Endothelial cell of umbilical vein (primary cell): ENCODE measurements at regions not wholly inside any gene's neighbourhood (a gene's known extent, or its start where the extent isn't known, plus 50 kb on each side); places are given as distances from the start of the nearest gene placed in this dataset.

Experiments
- EZH2 ChIP-seq: IDR thresholded peaks from 2 replicates; pipeline ENCODE4 v1.6.1; 2012; ENCODE audit warnings: borderline replicate concordance, low read depth, mild to moderate bottlenecking, moderate library complexity, low read length, inconsistent platforms; ENCODE audit not compliant: severe bottlenecking
- GATA2 ChIP-seq: IDR thresholded peaks from 2 replicates; pipeline ENCODE4 v1.7.0; 2011; ENCODE audit warnings: low read depth, mild to moderate bottlenecking, moderate library complexity, mixed read lengths, low read length; ENCODE audit not compliant: insufficient read length, insufficient read depth
- JUN ChIP-seq: IDR thresholded peaks from 2 replicates; pipeline ENCODE4 v1.6.1; 2011; ENCODE audit warnings: borderline replicate concordance, low read depth; ENCODE audit not compliant: insufficient read length, insufficient read depth
- MYC ChIP-seq: IDR thresholded peaks from one replicate; pipeline ENCODE4 v1.6.1; 2011; ENCODE audit warnings: mild to moderate bottlenecking, low read depth, low read length
- POLR2A ChIP-seq: IDR thresholded peaks from 2 replicates; pipeline ENCODE4 v1.6.1; 2012; ENCODE audit warnings: low read depth, mild to moderate bottlenecking, control low read depth, low read length
- POLR2AphosphoS5 ChIP-seq: IDR thresholded peaks from 2 replicates; pipeline ENCODE4 v1.6.1; 2012; ENCODE audit warnings: low read depth, mild to moderate bottlenecking, control low read depth, low read length, moderate library complexity; ENCODE audit not compliant: insufficient read depth
- TF ChIP-seq, protein P1 (sequence below), 2 donors: IDR thresholded peaks; 1 replicate in 1 of 2; 2 replicates in 1 of 2; pipeline ENCODE4 v1.5.1; 2011; ENCODE audit warnings: low read length in 2 of 2, mild to moderate bottlenecking in 2 of 2, moderate library complexity in 2 of 2, control low read depth in 1 of 2, inconsistent platforms in 1 of 2, low read depth in 1 of 2; ENCODE audit not compliant: insufficient read depth in 1 of 2; ENCODE audit errors: extremely low read depth in 1 of 2
- TF ChIP-seq, protein P2 (sequence below): IDR thresholded peaks from 2 replicates; pipeline ENCODE4 v1.6.1; 2011; ENCODE audit not compliant: insufficient read depth, insufficient read length

DNA sequence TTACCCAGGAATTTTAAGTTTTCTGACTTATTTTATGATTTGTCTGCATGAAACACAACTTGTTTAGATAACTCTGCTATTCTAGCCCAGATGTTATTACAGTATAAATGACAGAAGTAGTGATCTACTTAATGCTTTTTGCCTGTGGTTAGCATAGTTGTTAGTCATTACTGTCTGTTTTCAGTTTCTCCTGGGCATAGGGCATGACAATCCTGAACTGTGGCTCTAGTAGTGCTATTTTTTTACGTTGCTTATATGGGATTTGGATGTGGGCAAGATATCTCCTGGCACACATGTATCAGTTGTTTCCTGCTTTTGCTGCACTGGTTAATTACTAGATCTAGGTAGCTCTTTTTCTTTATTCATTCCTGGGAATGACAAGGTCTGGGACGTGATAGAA, 1005.8 kb downstream of the PCDH18 start:
- TF ChIP-seq MYC (no peak), POLR2A (no peak), EZH2 (no peak), POLR2AphosphoS5 (no peak), GATA2 (no peak), JUN (no peak)
- TF ChIP-seq, protein P1, sequence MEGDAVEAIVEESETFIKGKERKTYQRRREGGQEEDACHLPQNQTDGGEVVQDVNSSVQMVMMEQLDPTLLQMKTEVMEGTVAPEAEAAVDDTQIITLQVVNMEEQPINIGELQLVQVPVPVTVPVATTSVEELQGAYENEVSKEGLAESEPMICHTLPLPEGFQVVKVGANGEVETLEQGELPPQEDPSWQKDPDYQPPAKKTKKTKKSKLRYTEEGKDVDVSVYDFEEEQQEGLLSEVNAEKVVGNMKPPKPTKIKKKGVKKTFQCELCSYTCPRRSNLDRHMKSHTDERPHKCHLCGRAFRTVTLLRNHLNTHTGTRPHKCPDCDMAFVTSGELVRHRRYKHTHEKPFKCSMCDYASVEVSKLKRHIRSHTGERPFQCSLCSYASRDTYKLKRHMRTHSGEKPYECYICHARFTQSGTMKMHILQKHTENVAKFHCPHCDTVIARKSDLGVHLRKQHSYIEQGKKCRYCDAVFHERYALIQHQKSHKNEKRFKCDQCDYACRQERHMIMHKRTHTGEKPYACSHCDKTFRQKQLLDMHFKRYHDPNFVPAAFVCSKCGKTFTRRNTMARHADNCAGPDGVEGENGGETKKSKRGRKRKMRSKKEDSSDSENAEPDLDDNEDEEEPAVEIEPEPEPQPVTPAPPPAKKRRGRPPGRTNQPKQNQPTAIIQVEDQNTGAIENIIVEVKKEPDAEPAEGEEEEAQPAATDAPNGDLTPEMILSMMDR (IDR thresholded peaks at IDR 0.05; ENCODE audit: extremely low read depth in 1 of 2, insufficient read depth in 1 of 2, low read depth in 1 of 2, low read length in 2 of 2), result no peak
- TF ChIP-seq, protein P2, sequence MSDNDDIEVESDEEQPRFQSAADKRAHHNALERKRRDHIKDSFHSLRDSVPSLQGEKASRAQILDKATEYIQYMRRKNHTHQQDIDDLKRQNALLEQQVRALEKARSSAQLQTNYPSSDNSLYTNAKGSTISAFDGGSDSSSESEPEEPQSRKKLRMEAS, result no peak
